LNCaP clone FGC (cell line): ENCODE measurements at regions not wholly inside any gene's neighbourhood (a gene's known extent, or its start where the extent isn't known, plus 50 kb on each side); places are given as distances from the start of the nearest gene placed in this dataset.

Source experiments
- DNase-seq: peaks from one replicate; pipeline ENCODE4 v3.0.0-alpha.2; 2011; ENCODE audit warnings: low read depth
- H3K4me3 ChIP-seq: 2 replicates; pipeline ENCODE4 v1.5.1; 2011; ENCODE audit warnings: mild to moderate bottlenecking, low read depth, low read length, control low read depth
- TF ChIP-seq, protein P1 (sequence below): IDR thresholded peaks from 2 replicates; pipeline ENCODE4 v1.5.1; 2012; ENCODE audit warnings: mild to moderate bottlenecking; ENCODE audit not compliant: control insufficient read depth, insufficient read depth; ENCODE audit errors: extremely low read depth

DNA sequence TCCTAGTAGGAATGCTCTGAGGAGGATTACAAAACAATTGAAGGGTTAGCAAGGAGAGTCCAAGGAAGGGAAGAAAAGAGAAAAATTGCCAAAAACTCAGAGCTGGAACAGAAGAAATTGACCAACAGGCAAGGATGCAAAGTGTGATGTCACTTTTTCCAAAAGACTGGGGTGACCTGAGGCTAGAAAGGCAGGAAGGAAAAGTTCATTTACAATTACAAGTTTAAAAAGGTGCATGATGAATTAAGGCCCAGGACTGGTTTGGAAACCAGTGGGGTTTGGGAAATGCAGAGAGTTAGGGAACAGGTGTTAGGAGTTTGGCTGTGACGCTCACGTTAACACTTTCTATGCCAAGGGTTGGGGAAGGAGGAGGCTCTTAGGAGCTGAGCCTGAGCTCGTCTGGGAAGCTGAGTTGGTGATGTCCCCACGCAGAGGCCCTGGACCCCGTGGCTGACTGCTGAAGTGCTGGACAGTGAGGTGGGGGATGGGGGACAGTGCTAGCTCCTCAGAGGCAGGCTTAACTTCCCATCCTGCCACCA lies 92.6 kb upstream of the PODXL start:
- DNase-seq = no peak
- TF ChIP-seq, protein P1, sequence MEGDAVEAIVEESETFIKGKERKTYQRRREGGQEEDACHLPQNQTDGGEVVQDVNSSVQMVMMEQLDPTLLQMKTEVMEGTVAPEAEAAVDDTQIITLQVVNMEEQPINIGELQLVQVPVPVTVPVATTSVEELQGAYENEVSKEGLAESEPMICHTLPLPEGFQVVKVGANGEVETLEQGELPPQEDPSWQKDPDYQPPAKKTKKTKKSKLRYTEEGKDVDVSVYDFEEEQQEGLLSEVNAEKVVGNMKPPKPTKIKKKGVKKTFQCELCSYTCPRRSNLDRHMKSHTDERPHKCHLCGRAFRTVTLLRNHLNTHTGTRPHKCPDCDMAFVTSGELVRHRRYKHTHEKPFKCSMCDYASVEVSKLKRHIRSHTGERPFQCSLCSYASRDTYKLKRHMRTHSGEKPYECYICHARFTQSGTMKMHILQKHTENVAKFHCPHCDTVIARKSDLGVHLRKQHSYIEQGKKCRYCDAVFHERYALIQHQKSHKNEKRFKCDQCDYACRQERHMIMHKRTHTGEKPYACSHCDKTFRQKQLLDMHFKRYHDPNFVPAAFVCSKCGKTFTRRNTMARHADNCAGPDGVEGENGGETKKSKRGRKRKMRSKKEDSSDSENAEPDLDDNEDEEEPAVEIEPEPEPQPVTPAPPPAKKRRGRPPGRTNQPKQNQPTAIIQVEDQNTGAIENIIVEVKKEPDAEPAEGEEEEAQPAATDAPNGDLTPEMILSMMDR = no peak
- no peak overlapping the region for H3K4me3 ChIP-seq

DNA sequence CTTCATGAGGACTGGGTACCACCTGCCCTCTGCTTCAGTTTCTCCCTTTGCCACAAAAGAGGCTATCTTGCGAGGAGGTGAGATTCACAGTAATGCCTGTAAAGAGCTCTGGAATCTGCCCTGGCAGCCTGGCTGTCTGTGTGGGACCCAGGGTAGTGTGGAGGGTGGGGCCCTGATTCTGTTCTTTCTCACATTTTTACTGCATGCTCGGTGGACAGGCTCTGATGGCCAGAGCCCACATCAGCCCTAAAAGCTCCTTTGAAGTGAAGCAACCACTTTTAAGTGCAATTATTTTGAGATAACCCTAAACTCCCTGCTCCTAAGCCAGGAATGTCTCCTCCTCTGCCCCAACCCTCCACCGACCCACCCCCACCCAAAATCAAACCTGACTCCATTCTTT lies 92.1 kb upstream of the PODXL start:
- no peak for DNase-seq
- TF ChIP-seq, protein P1 = no peak
- no peak overlapping the region for H3K4me3 ChIP-seq

DNA sequence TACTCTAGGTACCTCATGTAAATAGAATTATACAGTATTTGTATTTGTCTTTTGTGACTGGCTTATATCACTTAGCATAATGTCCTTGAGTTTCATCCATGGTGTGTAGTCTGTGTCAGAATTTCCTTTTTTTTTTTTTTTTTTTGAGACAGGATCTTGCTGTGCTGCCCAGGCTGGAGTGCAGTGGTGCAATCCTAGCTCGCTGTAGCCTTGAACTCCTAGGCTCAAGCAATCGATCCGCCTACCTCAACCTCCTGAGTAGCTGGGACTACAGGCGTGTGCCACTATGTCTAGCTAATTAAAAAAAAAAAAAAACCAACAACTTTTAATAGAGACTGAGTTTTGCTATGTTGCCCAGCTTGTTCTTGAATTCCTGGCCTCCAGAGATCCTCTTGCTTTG lies 89.8 kb upstream of the PODXL start:
- no peak for DNase-seq
- no peak overlapping the region for H3K4me3 ChIP-seq
- TF ChIP-seq, protein P1 = no peak

GRCh38 chr7:131642429-131642828 lies 86.0 kb upstream of the PODXL start:
- no peak overlapping the region for H3K4me3 ChIP-seq
- DNase-seq = no peak
- TF ChIP-seq, protein P1 = no peak

DNA sequence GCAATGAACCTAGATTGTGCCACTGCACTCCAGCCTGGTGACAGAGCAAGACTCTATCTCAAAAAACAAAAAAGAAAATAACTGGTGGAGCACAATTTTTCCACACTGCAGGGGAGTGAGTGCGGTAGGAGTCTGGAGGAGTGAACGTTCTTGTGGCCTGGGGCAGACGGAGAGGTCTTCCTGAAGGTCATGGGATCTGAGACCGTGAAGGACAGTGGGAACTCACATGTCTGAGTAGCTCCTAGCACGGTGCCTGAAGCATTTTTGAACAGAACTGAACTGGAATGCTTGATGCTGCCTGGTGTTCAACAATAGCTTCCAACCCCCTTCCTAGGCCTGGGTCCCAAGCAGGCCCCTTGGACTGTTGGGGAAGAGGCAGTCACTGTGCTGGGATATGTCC lies 84.3 kb upstream of the PODXL start:
- TF ChIP-seq, protein P1 = no peak
- DNase-seq = no peak
- H3K4me3 ChIP-seq = no peak overlapping the region

DNA sequence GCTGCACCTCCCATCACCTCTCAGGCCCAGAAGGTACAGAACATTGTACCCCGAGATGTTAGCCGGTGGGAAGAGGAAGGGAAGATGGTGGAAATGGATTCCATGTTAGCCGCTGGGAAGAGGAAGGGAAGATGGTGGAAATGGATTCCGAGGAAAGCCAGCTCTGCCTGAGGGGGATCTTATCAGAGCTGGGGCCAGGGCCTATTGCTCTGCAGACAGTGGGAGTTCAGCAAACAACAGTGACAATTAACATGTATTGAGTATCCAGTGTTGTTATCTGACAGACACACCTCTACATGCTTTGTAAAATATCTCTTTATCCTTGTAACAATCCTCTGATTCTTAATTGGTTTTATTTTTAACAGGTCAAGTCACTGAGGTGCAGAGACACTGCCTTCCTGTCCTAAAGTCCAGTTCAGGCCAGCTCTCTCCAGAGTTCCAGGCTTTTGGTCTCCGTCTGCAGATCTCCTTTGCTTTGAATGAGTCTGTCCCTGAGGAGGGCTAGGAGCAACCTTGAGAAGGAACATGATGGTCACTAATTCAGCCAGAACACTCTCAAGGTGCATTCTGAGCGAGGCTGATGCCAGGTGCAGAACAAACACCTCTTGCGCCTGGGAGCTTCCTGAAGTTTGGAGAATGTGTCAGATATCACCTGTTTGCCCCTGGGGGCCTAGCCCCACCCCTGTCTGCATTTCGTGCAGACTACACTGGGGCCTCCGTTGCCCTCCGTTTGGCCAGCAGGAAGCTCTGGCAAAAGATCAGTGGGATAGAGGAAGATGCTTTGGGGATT lies 82.4 kb upstream of the PODXL start:
- H3K4me3 ChIP-seq = no peak overlapping the region
- no peak for DNase-seq
- TF ChIP-seq, protein P1 = no peak

DNA sequence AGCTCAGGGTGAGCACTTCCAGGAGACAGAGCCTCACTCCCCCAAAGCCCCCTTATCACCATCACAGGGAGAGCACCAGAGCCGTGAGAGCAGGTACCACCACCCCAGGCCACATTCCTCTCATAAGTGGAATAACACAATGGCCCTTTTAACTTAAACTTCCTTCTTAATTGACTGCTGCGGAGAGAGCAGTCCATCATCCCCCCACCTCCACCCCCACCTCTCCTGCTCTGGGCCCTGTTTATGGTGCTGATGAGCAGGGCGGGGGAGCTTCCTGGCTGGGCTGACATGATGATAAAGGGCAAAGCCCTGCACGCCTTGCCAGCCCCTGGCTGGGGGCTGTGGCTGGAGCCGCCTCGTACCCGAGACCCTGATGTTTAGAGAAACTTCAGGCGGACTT lies 81.4 kb upstream of the PODXL start:
- H3K4me3 ChIP-seq = no peak overlapping the region
- TF ChIP-seq, protein P1 = no peak
- DNase-seq = no peak
